ENCODE measurements at regions not wholly inside any gene's neighbourhood (a gene's known extent, or its start where the extent isn't known, plus 50 kb on each side); places are given as distances from the start of the nearest gene placed in this dataset.

DNA sequence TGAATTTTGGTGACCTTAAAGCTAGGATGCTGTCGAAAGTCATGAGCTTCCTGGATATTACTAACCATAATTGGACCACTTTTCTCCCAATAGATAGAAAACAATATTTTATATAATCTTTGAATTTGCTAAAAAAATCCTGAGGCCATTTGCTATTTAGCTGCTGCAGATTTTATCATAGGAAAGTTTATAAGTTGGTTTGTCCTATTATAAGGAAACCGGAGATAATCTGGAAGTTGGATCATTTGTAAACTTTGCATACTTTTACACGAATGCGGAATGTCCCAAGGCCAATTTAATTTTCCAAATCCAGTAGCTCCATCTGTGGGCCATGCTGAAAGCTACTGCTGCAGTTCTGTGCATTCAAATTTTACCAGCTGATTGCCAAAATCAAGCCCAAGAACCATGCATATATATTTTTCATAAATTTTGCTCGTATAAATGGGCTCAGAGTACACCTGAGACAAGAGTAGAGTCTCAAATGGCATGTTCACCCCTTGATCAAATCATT lies 378.3 kb downstream of the FAM181B start:
- no peak for TF ChIP-seq ZHX1 (CRISPR knock-in tag; IDR thresholded peaks at IDR 0.05; ENCODE audit: low read depth)
- no peak for TF ChIP-seq CHCHD3 (CRISPR knock-in tag; IDR thresholded peaks at IDR 0.05)
- TF ChIP-seq GABPA (IDR thresholded peaks at IDR 0.05; ENCODE audit: low read depth, low read length), result no peak
- TF ChIP-seq GABPA (CRISPR knock-in tag; IDR thresholded peaks at IDR 0.05; ENCODE audit: low read depth), result no peak
- TF ChIP-seq, protein P1, sequence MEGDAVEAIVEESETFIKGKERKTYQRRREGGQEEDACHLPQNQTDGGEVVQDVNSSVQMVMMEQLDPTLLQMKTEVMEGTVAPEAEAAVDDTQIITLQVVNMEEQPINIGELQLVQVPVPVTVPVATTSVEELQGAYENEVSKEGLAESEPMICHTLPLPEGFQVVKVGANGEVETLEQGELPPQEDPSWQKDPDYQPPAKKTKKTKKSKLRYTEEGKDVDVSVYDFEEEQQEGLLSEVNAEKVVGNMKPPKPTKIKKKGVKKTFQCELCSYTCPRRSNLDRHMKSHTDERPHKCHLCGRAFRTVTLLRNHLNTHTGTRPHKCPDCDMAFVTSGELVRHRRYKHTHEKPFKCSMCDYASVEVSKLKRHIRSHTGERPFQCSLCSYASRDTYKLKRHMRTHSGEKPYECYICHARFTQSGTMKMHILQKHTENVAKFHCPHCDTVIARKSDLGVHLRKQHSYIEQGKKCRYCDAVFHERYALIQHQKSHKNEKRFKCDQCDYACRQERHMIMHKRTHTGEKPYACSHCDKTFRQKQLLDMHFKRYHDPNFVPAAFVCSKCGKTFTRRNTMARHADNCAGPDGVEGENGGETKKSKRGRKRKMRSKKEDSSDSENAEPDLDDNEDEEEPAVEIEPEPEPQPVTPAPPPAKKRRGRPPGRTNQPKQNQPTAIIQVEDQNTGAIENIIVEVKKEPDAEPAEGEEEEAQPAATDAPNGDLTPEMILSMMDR (CRISPR knock-in tag; IDR thresholded peaks at IDR 0.05), result no peak
